Astrocyte of the cerebellum (primary cell): ENCODE measurements at regions not wholly inside any gene's neighbourhood (a gene's known extent, or its start where the extent isn't known, plus 50 kb on each side); places are given as distances from the start of the nearest gene placed in this dataset.

Experiments
- DNase-seq: peaks from one replicate; pipeline ENCODE4 v3.0.0-alpha.2; 2011; ENCODE audit warnings: low read depth
- H3K4me3 ChIP-seq: 2 replicates; pipeline ENCODE4 v1.5.1; 2011; ENCODE audit warnings: mild to moderate bottlenecking, low read depth, low read length, moderate library complexity
- in situ Hi-C: cut with HindIII; loops from 2 replicates; pipeline ENCODE4 v1.10.0; 2017; ENCODE audit warnings: low sequenced_read_pairs
- TF ChIP-seq, protein P1 (sequence below): IDR thresholded peaks from 2 replicates; pipeline ENCODE4 v1.5.1; 2012; ENCODE audit warnings: low read length, low read depth, moderate library complexity, mild to moderate bottlenecking; ENCODE audit errors: missing control alignments

GRCh38 chr6:12610862-12611261 lies 105.7 kb upstream of the PHACTR1 start:
- in situ Hi-C loops, result loop anchor here (25.0 kb wide), 1 partner anchor 949 kb away; no protein-coding TSS in a partner anchor
- DNase-seq, result no peak
- TF ChIP-seq, protein P1, sequence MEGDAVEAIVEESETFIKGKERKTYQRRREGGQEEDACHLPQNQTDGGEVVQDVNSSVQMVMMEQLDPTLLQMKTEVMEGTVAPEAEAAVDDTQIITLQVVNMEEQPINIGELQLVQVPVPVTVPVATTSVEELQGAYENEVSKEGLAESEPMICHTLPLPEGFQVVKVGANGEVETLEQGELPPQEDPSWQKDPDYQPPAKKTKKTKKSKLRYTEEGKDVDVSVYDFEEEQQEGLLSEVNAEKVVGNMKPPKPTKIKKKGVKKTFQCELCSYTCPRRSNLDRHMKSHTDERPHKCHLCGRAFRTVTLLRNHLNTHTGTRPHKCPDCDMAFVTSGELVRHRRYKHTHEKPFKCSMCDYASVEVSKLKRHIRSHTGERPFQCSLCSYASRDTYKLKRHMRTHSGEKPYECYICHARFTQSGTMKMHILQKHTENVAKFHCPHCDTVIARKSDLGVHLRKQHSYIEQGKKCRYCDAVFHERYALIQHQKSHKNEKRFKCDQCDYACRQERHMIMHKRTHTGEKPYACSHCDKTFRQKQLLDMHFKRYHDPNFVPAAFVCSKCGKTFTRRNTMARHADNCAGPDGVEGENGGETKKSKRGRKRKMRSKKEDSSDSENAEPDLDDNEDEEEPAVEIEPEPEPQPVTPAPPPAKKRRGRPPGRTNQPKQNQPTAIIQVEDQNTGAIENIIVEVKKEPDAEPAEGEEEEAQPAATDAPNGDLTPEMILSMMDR, result no peak
- no peak overlapping the region for H3K4me3 ChIP-seq

GRCh38 chr6:12613811-12614210 lies 102.8 kb upstream of the PHACTR1 start:
- no peak overlapping the region for H3K4me3 ChIP-seq
- TF ChIP-seq, protein P1, result no peak
- no peak for DNase-seq
- in situ Hi-C loops, result loop anchor here (25.0 kb wide), 1 partner anchor 952 kb away; no protein-coding TSS in a partner anchor

DNA sequence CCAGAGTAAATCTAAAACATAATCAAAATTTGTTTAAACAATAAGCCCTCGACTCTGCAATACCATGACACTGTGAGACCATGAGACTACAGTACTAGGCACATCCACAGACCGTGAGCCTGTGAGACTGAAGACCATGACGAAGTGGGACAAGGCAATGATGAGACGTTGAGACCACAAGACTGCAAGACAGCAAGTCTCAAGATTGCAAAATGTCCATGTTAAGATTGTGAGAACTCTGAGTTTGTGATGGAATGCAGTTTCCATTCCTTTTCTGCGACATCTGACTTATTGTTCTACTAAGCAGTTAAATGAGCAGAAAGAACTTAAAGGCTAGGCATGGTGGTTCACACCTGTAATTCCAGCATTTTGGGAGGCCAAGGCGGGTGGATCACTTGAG lies 102.1 kb upstream of the PHACTR1 start:
- in situ Hi-C loops, result loop anchor here (25.0 kb wide), 1 partner anchor 952 kb away; no protein-coding TSS in a partner anchor

DNA sequence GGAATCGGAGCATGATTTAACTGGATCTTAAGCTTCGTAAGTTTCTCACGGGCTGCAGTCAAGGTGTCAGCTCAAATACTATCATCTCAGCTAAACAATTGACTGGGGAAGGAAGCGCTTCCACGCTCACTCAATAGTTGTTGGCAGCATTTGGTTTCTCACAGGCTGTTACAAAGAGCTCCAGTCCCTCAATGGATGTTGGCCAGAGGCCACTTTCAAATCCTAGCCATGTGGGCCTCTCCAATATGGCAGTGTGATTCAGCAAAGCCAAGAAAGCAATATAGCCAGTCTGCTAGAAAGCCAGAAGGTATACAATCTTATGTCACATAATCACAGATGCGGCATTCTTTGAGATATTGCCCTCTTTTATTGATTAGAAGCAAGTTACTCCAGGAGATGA lies 98.3 kb upstream of the PHACTR1 start:
- H3K4me3 ChIP-seq, result no peak overlapping the region
- DNase-seq, result no peak
- in situ Hi-C loops, result loop anchor here (25.0 kb wide), 1 partner anchor 956 kb away; no protein-coding TSS in a partner anchor
- TF ChIP-seq, protein P1, result no peak

More for the DNA sequence above, 102.1 kb upstream of the PHACTR1 start:
- no peak overlapping the region for H3K4me3 ChIP-seq
- no peak for DNase-seq
- TF ChIP-seq, protein P1, result no peak

DNA sequence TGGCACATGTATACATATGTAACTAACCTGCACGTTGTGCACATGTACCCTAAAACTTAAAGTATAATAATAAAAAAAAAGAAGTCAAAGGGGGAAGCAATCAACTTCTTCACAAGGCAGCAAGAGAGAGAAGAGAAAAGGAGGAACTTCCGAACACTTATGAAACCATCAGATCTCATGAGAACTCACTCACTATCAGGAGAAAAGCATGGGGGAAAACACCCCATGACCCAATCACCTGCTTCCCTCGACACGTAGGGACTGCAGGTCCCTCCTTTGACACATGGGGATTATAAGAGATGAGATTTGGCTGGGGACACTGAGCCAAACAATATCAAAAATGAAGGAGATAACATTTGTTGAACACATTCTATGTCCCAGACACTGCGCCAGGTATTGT lies 94.8 kb upstream of the PHACTR1 start:
- in situ Hi-C loops, result loop anchor here (25.0 kb wide), 1 partner anchor 959 kb away; no protein-coding TSS in a partner anchor
- DNase-seq, result no peak

GRCh38 chr6:12622566-12622965 lies 94.0 kb upstream of the PHACTR1 start:
- no peak for DNase-seq
- H3K4me3 ChIP-seq, result no peak overlapping the region
- in situ Hi-C loops, result loop anchor here (25.0 kb wide), 1 partner anchor 960 kb away; no protein-coding TSS in a partner anchor
- TF ChIP-seq, protein P1, result no peak

More for the DNA sequence above, 94.8 kb upstream of the PHACTR1 start:
- TF ChIP-seq, protein P1, result no peak
- no peak overlapping the region for H3K4me3 ChIP-seq
